Osteocyte (in vitro differentiated cells): ENCODE measurements at regions not wholly inside any gene's neighbourhood (a gene's known extent, or its start where the extent isn't known, plus 50 kb on each side); places are given as distances from the start of the nearest gene placed in this dataset.

Source experiments
- DNase-seq: peaks from one replicate; pipeline ENCODE4 v3.0.0; 2021; ENCODE audit warnings: mixed read lengths; ENCODE audit not compliant: unreplicated experiment; ENCODE audit errors: extremely low spot score
- H3K27ac Mint-ChIP-seq: one replicate; pipeline ENCODE4 v1.8.0; 2021; ENCODE audit warnings: mild to moderate bottlenecking, mixed read lengths; ENCODE audit not compliant: unreplicated experiment
- H3K27me3 Mint-ChIP-seq: one replicate; pipeline ENCODE4 v1.8.0; 2021; ENCODE audit warnings: mixed read lengths; ENCODE audit not compliant: unreplicated experiment
- H3K36me3 Mint-ChIP-seq: one replicate; pipeline ENCODE4 v1.8.0; 2021; ENCODE audit warnings: mixed read lengths; ENCODE audit not compliant: unreplicated experiment
- H3K4me1 Mint-ChIP-seq: one replicate; pipeline ENCODE4 v1.8.0; 2021; ENCODE audit warnings: mixed read lengths; ENCODE audit not compliant: unreplicated experiment
- H3K4me3 Mint-ChIP-seq: one replicate; pipeline ENCODE4 v1.8.0; 2021; ENCODE audit warnings: mild to moderate bottlenecking, moderate library complexity, mixed read lengths; ENCODE audit not compliant: unreplicated experiment
- H3K9me3 Mint-ChIP-seq: one replicate; pipeline ENCODE4 v1.8.0; 2021; ENCODE audit warnings: mixed read lengths; ENCODE audit not compliant: unreplicated experiment
- CTCF ChIP-seq: fragments of 200-600 bp; sonication (generic); IDR thresholded peaks from 2 replicates; pipeline ENCODE4 v1.5.0; 2021; ENCODE audit warnings: antibody characterized with exemption, mild to moderate bottlenecking, moderate library complexity

DNA sequence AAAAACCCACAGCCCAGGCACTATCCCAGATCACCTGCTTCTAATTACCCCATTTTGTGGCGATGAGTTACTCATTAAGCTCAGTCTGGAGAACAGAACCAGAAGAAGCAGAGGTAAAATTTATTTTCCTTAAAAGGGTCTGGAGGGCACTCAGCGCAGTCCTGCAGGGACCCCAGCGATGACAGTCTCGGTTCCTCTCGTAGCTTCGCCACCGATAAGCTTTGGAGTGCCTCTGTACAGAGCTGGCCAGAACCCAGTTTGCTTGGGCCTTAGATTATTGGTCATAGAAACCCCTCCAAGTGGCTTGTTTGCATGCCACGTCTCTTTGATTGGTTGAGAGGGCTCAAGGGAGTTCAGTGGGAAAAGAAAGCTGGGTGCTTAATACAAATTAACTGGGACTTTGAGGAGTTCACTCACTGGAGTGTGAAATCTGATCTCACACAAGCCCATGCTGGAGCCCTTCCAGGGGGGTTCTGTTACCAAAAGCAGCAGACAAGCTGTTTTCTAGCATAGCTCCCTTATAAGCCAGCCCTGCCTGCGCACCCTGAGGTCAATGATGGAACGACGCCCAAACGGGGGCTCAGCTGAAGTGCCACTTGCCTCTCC lies 158.5 kb upstream of the ARID1B start:
- TF ChIP-seq CTCF: no peak
- no peak for DNase-seq
- no peaks in the 10 kb centered on the region for H3K4me1 Mint-ChIP-seq
- H3K9me3 Mint-ChIP-seq: peaks cover 11% of the 10 kb centered on the region
- no peak overlapping the region for H3K4me3 Mint-ChIP-seq
- H3K27ac Mint-ChIP-seq: no peak overlapping the region
- H3K36me3 Mint-ChIP-seq: no peaks in the 10 kb centered on the region
- H3K27me3 Mint-ChIP-seq: peaks cover 15% of the 10 kb centered on the region

GRCh38 chr6:156617941-156618340 lies 159.2 kb upstream of the ARID1B start:
- TF ChIP-seq CTCF: no peak
- Mint-ChIP-seq H3K4me3 (no peak overlapping the region), H3K36me3 (no peaks in the 10 kb centered on the region), H3K27ac (no peak overlapping the region), H3K4me1 (no peaks in the 10 kb centered on the region), H3K9me3 (peaks cover 15% of the 10 kb centered on the region), H3K27me3 (peaks cover 10% of the 10 kb centered on the region)
- no peak for DNase-seq

DNA sequence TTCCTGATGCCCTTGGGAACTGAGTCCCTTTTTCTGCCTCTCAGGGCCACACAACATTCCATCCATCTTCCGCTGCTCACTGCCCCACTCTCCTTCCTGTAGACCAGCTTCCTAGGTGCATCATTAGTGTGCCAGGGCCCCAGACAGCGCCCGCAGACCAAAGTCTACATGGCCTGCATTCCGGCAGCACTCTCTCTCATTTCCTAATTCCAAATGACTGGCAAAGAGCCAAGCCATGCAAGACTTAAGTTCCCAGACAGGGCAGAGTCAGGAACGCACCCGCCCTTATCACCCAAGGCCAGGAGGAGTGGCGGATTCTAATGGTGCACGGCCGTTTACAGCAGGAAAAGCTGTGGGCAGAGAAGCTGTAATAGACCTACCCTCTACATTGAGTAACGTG lies 159.8 kb upstream of the ARID1B start:
- Mint-ChIP-seq H3K27ac (no peak overlapping the region), H3K4me3 (no peak overlapping the region), H3K4me1 (no peaks in the 10 kb centered on the region), H3K27me3 (peaks cover 5% of the 10 kb centered on the region), H3K9me3 (peaks cover 21% of the 10 kb centered on the region), H3K36me3 (no peaks in the 10 kb centered on the region)
- no peak for DNase-seq
- no peak for TF ChIP-seq CTCF

DNA sequence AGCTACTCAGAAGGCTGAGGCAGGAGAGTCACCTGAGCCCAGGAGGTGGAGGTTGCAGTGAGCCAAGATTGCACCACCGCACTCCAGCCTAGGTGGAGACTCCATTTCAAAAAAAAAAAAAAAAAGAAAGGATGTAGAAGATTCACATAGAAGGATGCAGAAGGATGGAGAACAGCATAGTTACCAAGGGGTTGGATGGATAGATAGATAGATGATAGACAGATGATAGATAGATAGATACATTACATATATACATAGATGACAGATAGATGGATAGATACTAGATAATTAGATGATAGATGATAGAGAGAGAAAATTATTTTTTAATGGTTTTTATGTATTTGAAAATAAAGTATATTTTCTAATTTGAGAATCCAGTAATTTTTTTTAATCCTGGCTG lies 160.7 kb upstream of the ARID1B start:
- DNase-seq: no peak
- Mint-ChIP-seq H3K4me3 (no peak overlapping the region), H3K4me1 (no peaks in the 10 kb centered on the region), H3K36me3 (no peaks in the 10 kb centered on the region), H3K27ac (no peak overlapping the region), H3K9me3 (peaks cover 30% of the 10 kb centered on the region), H3K27me3 (peaks cover 3% of the 10 kb centered on the region)
- no peak for TF ChIP-seq CTCF

GRCh38 chr6:156613996-156614395 lies 163.2 kb upstream of the ARID1B start:
- Mint-ChIP-seq H3K36me3 (no peaks in the 10 kb centered on the region), H3K27ac (no peak overlapping the region), H3K27me3 (no peaks in the 10 kb centered on the region), H3K4me3 (no peak overlapping the region), H3K4me1 (no peaks in the 10 kb centered on the region), H3K9me3 (peaks cover 34% of the 10 kb centered on the region)
- no peak for DNase-seq
- no peak for TF ChIP-seq CTCF
